Stimulated activated CD4-positive, alpha-beta T cell treated with anti-CD3 and anti-CD28 coated beads, Interleukin-12 subunit alpha, Interleukin-12 subunit beta, amount 100 ng/mL, for 48 hours (primary cell): ENCODE measurements at regions not wholly inside any gene's neighbourhood (a gene's known extent, or its start where the extent isn't known, plus 50 kb on each side); places are given as distances from the start of the nearest gene placed in this dataset.

ENCODE experiments used
- DNase-seq, 3 donors: peaks; one replicate each; pipeline ENCODE4 v3.0.0-alpha.2; 2020; ENCODE audit warnings: low read depth in 2 of 3, low spot score in 1 of 3

DNA sequence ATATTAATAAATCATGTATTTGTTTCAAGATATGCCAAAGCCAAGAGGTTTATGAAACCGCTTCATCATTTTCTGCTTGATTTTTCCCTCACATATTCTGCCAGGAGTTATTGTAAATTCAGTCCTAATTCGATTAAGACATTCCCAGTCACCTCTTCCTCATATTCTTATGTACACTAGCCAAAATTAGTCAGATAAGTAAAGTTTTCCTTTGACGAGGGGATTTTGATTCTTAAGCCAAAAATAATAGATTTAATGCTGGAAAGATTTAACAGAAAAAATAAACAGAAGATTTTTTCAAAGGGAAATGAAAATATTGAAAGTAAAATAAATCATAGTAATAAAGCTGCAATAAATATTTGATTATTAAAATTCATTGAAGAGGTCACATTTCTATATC is 51.0 kb upstream of the VEGFC start:
- no peak for DNase-seq

DNA sequence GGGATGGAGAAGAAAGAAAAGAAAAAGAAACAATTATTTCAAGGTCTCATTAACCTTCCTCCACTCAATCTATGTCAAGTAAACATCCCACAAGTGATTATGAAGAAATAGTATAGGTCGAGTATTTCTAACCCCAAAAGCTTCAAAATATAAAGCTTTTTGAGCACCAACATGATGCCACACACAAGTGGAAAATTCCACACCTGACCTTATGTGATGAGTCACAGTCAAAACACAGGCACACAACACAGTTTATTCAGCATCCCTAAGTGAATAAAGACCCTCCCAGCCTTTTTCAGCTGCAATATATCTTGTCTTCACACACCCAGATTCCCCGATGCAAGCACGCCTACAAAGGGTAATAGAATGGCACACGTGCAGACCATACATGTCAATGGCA is 51.7 kb upstream of the VEGFC start:
- no peak for DNase-seq

DNA sequence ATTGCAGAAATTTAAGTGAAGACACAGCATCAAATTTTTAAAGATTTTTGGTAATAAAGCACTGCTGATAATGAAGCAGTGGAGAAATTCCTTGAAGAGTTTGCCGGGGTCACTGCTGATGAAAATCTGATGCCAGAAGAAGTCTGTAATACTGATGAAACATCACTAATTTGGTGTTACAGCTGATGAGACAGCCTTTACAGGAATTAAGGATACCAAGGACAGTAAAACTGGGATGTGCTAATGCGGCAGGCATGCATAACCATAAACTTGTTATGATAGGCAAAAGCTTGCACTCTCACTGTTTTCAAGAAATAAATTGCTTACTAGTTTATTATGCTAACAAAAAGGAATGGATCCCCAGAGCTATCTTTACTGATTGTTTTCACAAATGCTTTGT is 52.9 kb upstream of the VEGFC start:
- DNase-seq, result no peak

DNA sequence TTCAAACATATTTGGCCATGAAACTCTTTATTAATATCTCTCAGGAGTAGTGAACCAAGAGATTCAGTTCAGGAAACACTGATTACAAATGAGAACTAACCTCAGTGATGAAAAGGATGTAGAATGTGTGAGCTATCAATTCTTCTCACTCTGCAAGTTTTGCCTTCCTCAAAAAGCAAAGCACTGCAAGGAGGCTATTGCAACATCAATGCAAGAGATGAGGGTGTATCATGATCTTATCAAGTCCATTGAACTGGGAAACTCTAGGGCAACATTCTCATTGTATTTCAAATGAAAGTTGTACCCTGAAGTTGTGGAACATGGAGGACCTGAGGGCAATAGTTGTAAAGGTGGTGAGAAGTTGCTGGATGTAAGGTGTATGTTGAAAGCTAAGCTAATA is 56.4 kb upstream of the VEGFC start:
- DNase-seq, result no peak

DNA sequence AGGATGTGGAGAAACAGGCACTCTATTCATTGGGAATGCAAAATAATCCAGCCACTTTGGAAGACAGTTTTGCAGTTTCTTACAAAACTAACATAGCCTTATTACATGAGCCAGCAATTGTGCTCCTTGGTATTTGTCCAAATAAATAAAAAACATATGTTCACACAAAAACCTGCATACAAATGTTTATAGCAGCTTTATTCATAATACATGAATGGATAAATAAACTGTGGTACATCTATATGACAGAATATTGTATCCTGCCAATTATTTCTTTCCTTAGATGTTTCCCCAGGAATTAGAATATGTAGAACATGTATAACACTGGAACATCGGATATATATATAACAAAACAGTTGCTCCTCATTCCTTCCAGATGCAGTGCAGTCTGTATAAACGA is 57.7 kb upstream of the VEGFC start:
- DNase-seq, result no peak

DNA sequence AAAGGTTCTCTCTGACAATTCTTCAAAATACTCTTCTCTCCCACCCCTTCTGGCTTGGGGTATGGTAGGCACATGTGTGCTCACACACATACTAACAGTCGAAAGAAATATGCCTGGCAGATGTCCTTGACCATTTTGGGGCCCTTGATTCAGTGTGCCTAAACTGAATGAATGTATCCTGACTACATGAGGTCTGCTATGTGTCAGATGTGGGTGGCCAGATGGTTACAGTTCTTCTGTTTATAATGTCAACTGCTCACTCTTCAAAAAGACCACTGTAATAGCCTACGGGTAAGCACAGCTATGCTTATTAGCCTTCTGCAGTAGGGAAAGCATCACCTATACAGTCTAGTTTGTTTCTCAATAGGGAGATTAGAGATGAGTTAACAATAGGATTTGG is 63.7 kb upstream of the VEGFC start:
- DNase-seq, result no peak

DNA sequence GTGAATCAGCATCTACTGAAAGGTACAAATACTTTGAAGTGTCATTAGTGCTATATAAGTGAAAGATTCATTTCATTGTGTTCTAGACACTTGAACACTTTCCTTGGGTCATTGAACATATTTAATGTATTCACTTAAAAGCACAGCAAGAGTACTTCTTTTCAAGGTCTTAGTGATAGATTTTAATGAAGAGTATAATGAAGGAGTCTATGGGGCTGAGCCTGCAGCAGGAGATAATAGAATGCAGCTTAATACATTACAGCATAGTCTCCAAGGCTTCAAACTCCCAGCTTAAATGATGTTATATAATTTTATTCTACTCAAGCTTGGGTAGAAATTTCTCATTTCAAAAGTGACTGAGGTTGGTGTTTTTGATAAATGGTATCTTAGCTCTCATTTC is 66.1 kb upstream of the VEGFC start:
- DNase-seq, result no peak

DNA sequence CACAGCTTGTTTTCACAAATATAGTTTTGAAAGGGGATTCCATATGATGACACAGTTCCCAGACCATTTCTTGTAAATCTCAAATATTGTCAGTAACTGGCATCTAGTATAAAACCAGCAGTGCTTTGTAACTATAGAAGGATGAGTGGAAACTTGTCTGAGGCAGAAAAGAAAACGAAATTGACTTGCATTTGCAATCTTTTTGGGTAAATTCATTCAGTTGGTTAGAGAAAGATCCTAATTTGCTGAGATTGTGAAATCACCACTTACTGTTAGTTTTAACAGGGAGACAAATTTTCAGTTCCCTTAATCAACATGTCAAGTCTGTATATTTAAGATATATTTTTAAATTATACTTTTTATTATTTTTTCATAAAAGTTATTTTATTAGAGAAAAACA is 71.5 kb upstream of the VEGFC start:
- no peak for DNase-seq

DNA sequence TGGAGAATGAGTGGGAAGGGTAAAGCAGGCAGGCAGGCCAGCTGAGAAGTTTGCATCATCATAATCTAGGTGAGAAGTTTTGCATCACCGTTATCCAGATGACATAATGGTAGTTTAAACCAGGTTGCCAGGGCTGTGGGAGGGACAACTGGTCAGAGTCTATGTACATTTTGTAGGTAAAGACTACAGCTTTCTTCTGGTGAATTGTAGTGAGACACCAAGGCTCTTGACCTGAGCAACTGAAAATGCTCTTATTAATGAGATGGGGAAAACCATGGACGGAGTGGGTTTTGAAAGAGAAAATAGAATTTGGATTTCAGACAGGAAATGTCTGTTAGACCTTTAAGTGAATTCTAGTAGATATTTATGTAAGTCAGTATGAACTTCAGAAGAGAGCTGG is 76.0 kb upstream of the VEGFC start:
- DNase-seq, result no peak

DNA sequence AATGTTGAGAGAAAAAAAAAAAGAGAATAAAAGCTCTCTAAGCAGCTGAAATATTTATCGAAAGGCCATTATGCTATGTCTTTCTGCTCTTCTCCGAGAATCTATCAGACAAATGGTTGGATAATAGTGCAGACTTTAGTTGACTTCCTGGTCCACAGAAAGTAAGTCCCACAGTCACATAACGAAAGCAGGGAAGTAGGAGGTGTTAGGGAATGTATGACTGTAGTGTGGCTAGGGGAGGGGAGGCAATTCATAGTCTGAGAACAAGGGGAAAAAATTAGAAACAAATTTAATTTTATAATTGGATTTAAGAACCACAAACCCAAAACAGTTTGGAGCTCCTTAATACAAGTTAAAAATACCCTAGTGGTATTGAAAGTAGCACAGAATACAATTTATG is 79.7 kb upstream of the VEGFC start:
- no peak for DNase-seq

DNA sequence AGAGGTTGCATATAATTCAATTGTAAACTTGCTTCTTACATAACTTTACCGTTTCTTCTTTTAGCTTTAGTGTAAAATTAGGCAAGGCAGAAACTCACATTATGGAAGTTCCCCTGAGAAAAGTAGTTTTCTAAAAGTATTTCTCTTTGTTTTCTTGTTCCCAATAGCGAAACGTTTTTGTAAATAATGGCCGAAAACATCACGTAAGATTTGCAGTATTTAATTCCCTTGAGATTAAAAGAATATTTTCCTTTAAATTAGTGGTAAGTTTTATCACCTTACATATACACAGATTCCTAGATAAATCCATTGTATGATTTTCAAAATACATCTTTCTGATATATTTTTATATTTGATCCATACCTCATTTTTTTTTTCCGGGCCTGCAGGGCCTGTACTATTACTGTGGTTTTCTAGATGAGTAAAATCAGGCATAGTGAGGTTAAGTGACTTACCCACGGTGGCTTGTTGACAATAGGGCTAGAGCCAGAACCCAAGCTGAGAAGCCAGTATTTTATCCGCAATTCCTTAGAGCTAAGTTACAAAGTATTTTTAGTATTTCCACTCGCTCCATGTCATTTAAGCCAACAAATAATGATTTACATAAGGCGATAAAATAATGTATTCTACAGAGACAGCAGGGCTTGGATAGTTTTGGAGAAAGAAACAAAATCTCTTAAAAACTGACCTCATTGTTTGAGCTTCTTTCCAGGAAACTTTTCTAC is 82.2 kb upstream of the VEGFC start:
- DNase-seq, result no peak

DNA sequence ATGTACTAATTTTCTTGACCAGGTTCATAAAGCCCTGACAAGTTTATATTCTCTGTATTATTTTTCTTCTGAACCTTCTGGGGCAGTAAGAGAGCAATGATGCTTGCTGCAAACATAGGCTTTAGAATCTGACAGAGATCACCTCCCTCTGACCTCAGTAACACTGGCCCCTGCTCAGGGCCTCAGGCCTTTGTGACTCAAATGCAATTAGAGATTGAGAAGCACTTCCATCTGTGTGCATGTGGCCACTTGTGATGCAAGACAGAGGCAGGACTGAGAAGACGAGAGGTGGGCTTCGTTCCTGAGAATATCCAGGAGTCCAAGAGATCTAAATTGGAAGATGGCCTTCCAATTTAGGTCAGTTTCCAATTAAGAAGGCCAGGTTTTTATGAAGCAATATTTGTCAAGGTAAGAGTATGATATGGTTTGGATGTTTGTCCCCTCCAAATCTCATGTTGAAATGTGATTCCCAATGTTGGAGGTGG is 82.8 kb upstream of the VEGFC start:
- no peak for DNase-seq

DNA sequence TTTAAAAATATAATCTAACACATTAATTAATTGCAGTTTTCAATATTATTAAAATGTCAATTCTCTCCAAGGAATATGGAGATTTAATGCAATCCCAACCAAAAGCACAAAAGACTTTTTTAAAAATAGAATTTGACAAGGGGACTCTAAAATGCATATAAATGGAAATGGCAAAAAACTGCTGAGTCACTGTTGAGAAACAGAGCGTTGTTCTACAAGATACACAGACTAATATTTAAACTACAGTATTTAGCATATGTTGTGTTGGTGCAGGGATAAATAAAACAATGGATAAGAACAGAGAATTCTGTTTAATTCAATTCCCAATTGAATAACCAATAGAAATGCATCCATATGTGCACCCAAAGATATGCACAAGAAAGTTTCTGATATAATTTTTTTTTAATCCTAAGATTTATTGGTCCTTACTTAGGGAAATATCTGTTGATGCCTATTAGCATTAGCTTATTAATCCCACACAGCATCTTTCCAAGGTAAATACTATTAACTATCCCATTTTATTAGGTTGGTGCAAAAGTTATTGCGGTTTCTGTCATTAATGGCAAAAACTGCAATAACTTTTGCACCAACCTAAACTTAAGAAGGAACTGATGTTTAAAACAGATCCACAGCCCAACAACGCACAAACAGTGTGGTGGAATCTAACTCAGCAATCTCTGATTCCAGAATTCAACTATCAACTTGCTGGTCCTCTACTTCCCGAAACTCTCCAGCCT is 86.8 kb upstream of the VEGFC start:
- DNase-seq, result no peak

DNA sequence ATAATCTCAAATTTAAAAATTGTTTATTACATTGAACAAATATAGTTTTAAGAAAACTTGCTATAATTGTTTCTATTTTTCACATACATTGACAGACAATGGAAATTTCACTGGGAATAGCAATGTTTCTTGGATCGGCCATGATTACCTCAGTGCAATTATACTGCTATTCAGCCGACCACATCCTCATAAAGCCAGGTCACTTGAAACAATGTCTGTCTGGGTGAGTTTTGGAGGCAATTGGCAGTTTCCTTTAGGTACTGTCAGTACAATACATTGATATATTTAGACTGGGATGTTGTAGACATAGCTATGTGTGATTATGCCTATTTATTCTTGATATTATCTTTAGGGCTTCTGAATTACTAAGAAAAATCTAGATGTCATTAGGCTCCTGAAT is 89.5 kb upstream of the VEGFC start:
- no peak for DNase-seq

DNA sequence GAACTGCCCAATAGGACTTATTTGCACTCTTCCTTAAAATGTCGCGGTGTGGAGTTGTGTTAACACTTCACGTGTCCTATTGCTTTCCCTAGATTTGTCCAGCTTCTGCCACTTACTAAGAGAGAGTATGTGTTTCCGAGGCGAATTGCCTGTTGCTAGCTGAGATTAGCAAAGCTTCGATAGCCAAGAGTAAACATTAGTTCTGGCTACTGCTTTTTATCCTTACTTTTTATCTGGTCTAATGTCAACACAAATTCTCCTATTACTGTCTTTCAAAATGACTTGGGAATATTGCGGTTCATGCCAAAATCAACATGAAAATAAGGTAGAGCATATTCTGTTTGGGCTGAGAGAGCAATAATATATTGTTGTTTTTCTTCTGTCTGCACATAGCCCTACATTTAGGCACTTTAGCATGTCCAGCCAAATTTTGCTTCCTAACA is 90.4 kb upstream of the VEGFC start:
- DNase-seq, result no peak

DNA sequence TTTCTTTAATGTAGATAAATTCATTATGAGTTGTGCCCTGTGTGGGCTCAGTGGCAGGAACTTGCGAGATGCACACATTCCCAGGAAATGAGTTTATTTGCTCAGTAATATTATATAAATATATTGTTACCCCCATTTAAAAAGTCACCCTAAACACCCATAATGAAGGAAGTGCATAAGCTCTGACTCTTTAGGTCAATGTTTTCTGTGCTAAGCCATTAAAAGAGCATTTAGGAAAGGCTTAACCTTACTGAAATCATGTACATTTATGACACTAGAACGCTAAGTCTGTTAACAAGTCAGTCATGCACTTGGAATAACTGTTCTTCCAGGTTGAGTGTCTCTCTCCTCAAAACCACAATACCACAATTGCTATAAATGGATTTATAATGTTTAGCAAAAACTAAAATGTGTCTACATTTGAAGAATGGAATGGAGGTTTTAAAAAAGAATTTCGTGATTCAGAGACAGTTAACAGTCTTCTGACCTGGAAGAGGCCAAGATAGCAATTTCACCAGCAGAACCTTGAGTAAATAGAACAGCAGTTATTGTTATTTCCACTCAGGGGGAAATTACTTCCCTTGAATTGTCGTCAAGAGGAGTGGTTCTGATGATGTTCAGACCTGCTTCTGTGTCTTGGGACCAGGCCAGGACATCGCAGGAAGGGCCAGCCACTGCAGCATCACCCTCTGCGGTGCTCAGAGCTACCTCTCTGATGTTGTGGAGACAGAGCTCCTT is 91.1 kb upstream of the VEGFC start:
- no peak for DNase-seq

DNA sequence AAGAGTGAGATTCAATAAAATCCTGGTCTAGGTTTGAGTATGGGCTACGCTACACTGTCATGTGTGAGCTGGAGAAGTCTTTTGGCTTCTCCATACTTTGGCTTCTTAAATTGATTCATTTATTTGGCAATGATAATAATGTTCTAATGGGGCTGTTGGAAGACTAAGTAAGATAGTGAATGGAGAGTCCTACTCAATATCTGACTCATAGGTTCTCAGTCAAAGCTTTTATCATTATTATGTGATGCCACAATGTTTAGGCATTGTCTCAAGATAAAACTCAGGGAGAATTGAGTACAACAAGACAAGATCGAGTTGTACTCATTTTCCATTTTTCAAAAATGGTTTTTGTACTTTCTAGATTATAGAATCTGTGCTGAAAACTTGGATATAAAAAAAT is 92.5 kb upstream of the VEGFC start:
- DNase-seq, result no peak

DNA sequence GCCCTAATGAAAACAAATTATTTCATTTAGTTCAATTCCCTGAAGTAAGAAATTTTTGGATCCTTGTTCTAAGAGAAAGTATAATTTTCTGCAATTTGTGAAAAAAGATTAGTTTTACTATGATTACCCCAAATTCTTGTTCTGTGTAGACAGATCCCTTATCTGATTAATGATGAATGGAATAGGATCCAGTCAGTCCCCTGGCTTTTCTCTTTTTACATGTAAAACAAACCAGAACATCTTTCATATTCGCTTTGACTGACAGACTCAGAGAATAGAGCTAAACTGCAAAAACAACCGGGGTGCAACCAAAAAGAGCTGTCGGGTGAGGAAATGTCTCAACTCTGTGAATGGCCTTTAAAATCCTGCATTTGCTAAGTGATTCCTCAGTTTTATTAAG is 93.4 kb upstream of the VEGFC start:
- DNase-seq, result no peak

DNA sequence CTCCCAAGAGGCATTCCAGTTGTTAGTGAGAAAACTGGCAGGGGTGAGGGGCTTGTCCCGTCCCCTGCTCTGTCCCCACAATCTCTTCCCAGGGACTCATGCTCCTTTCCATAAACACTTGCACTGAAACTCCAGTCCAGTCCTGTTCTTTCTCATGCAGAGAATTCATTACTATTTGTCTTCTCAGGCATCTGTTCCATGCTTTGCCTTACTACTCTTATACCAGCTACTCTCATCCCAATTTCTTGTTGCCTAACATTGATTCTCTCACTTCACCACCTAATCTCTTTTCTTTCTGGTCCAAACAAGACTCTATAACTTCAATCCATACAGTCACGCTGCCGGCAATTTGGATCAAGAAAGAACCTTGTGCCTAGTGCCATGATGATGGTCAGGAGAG is 97.1 kb upstream of the VEGFC start:
- no peak for DNase-seq

DNA sequence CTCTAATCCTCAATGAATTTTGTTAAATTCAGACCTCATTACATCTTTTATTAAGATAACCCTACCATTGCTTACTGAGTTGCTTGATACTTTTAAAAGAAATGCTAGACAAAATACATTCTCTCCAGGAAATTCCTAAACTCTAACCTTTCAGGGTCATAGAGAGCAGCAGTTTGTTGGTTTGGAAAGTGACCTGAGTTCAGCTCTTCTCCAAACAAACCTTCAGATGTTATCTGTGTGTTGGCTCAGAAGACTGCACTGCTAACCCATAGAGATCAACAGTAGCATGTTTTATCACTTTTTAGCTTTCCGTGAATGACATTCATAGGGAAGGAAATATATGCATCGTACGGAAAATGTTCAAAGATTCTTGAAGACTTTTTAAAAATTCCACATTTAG is 101.8 kb upstream of the VEGFC start:
- DNase-seq, result no peak

DNA sequence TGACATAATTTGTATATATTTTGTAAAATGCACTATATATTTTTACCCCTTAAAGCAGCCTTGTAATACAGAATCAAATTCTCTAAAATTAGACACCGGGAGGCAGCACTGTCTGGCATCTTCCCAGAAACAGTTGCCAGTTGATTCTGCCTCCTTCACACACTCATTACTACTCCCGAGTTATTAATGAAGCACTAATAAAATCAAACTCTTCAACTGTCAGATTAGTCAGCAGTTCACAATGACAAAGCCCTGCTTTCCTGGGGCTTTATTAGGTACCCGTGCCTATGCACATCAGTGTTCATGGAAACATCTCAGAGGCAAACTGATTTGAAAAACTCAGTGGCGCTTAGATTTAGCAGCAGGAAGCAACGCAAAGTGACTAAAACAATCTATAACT is 103.5 kb upstream of the VEGFC start:
- DNase-seq, result no peak

DNA sequence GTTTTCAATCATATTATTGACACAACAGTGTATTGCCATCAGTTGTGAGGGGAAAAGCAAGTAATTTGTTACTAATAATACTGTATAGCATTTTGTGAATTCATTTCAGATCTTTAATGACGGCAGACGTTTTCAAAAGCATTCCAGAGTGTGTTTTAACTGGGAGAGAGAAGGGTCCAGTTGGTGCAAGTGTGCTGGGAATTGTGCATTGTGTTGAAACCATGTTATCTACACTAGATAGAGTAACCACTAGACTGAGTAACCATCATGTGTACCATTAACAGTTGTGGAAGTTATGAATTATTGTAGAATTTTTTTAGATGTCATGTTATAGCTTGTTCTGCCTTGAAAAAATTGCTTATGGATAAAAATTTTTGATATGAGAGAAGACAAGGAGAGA is 104.5 kb upstream of the VEGFC start:
- DNase-seq, result no peak
